Mesenchymal stem cell (in vitro differentiated cells and primary cell): ENCODE measurements at regions not wholly inside any gene's neighbourhood (a gene's known extent, or its start where the extent isn't known, plus 50 kb on each side); places are given as distances from the start of the nearest gene placed in this dataset.

Experiments used
- DNase-seq: peaks from one replicate; pipeline ENCODE4 v3.0.0-alpha.2; 2013
- H2AFZ ChIP-seq: one replicate; pipeline ENCODE4 v1.6.1; 2013; ENCODE audit warnings: low read depth, mild to moderate bottlenecking, control low read depth, inconsistent platforms, low read length, moderate library complexity
- H2AK5ac ChIP-seq: 2 replicates; pipeline ENCODE4 v1.6.1; 2013; ENCODE audit warnings: low read length, moderate library complexity, mild to moderate bottlenecking, inconsistent platforms; ENCODE audit not compliant: severe bottlenecking
- H2BK120ac ChIP-seq: one replicate; pipeline ENCODE4 v1.6.1; 2013; ENCODE audit warnings: low read depth, mild to moderate bottlenecking, inconsistent platforms, low read length, moderate library complexity
- H2BK12ac ChIP-seq, 2 experiments: one replicate each; pipeline ENCODE4 v1.6.1; 2013; ENCODE audit warnings: inconsistent platforms in 2 of 2, low read length in 2 of 2, mild to moderate bottlenecking in 2 of 2, moderate library complexity in 2 of 2, control low read depth in 1 of 2
- H2BK15ac ChIP-seq: one replicate; pipeline ENCODE4 v1.6.1; 2013; ENCODE audit warnings: mild to moderate bottlenecking, low read depth, inconsistent platforms; ENCODE audit not compliant: poor library complexity, severe bottlenecking
- H2BK5ac ChIP-seq: 2 replicates; pipeline ENCODE4 v1.6.1; 2013; ENCODE audit warnings: low read depth, mild to moderate bottlenecking, low read length, control low read depth, inconsistent platforms; ENCODE audit not compliant: poor library complexity, severe bottlenecking
- H3K14ac ChIP-seq, 2 experiments: one replicate each; pipeline ENCODE4 v1.6.1; 2013; ENCODE audit warnings: inconsistent platforms in 2 of 2, low read length in 2 of 2, control low read depth in 1 of 2, mild to moderate bottlenecking in 1 of 2, moderate library complexity in 1 of 2
- H3K18ac ChIP-seq, 2 experiments: one replicate each; pipeline ENCODE4 v1.6.1; 2013; ENCODE audit warnings: inconsistent platforms in 2 of 2, low read length in 2 of 2, control low read depth in 1 of 2, low read depth in 1 of 2, mild to moderate bottlenecking in 1 of 2
- H3K23ac ChIP-seq, 2 experiments: one replicate each; pipeline ENCODE4 v1.6.1; 2013; ENCODE audit warnings: inconsistent platforms in 2 of 2, low read length in 2 of 2, mild to moderate bottlenecking in 2 of 2, moderate library complexity in 2 of 2, control low read depth in 1 of 2
- H3K27ac ChIP-seq: 2 replicates; pipeline ENCODE4 v1.5.1; 2013; ENCODE audit warnings: mild to moderate bottlenecking, moderate library complexity, low read length, control low read depth, inconsistent platforms; ENCODE audit not compliant: poor library complexity, severe bottlenecking
- H3K27me3 ChIP-seq, 2 experiments: 2 replicates each; pipeline versions ENCODE4 v1.6.1 to v1.7.0; 2013; ENCODE audit warnings: low read length in 2 of 2, mild to moderate bottlenecking in 2 of 2, moderate library complexity in 2 of 2, control low read depth in 1 of 2, inconsistent platforms in 1 of 2; ENCODE audit not compliant: control insufficient read depth in 1 of 2, insufficient read depth in 1 of 2
- H3K36me3 ChIP-seq, 2 experiments: 2 replicates each; pipeline versions ENCODE4 v1.6.1 to v1.7.0; 2013; ENCODE audit warnings: low read length in 2 of 2, control low read depth in 1 of 2, inconsistent platforms in 1 of 2, low read depth in 1 of 2, mild to moderate bottlenecking in 1 of 2; ENCODE audit not compliant: insufficient read depth in 2 of 2, control insufficient read depth in 1 of 2
- H3K4ac ChIP-seq, 2 experiments: one replicate each; pipeline ENCODE4 v1.6.1; 2013; ENCODE audit warnings: inconsistent platforms in 2 of 2, low read length in 2 of 2, mild to moderate bottlenecking in 2 of 2, moderate library complexity in 2 of 2, control low read depth in 1 of 2, low read depth in 1 of 2
- H3K4me1 ChIP-seq: 2 replicates; pipeline ENCODE4 v1.6.1; 2013; ENCODE audit warnings: low read depth, low read length, control low read depth; ENCODE audit not compliant: control insufficient read depth, insufficient read depth
- H3K4me2 ChIP-seq: 2 replicates; pipeline ENCODE4 v1.6.1; 2013; ENCODE audit warnings: low read length, mild to moderate bottlenecking, inconsistent platforms; ENCODE audit not compliant: poor library complexity, severe bottlenecking
- H3K4me3 ChIP-seq, 2 experiments: 2 replicates each; pipeline versions ENCODE4 v1.5.1 to v1.7.0; 2013; ENCODE audit warnings: low read length in 2 of 2, mild to moderate bottlenecking in 2 of 2, control low read depth in 1 of 2, low read depth in 1 of 2; ENCODE audit not compliant: insufficient read depth in 1 of 2
- H3K79me1 ChIP-seq: replicated peaks from 2 replicates; pipeline ENCODE4 v1.6.1; 2013; ENCODE audit warnings: mild to moderate bottlenecking, control low read depth, low read length, inconsistent platforms; ENCODE audit not compliant: poor library complexity, severe bottlenecking
- H3K9ac ChIP-seq: 2 replicates; pipeline ENCODE4 v1.7.0; 2013; ENCODE audit warnings: mild to moderate bottlenecking, low read length, moderate library complexity
- H3K9me3 ChIP-seq: 2 replicates; pipeline ENCODE4 v1.7.0; 2013; ENCODE audit warnings: mild to moderate bottlenecking, low read length; ENCODE audit not compliant: control insufficient read depth
- H4K8ac ChIP-seq: one replicate; pipeline ENCODE4 v1.6.1; 2013; ENCODE audit warnings: inconsistent platforms, mild to moderate bottlenecking, low read length, moderate library complexity
- H4K91ac ChIP-seq: one replicate; pipeline ENCODE4 v1.6.1; 2013; ENCODE audit warnings: mild to moderate bottlenecking, low read length, inconsistent platforms
- WGBS: methylation state at CpG from one replicate; pipeline ENCODE4 v1.1.7; 2013; ENCODE audit warnings: mixed read lengths; 5-methylcytosine and 5-hydroxymethylcytosine counted together

DNA sequence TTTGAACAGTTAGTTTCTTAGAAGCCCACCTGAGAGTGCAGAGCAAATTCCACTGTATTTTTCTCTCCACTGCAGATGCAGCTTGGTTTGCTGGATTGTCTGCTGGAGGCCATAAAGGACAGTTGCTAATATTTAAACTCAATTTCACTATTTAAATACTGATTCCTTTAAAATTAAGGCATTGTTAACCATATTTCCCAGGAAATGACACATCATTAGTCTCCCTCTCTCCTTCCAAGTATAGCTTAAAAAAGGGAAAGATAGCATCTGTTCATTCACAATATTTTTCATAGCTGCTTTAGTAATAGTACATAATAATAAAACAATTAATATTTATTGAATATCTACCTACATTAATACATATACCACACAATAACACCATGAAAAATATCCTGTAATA lies 252.9 kb downstream of the HGF start:
- H3K27ac ChIP-seq = no peak overlapping the region
- H3K79me1 ChIP-seq = no peaks in the 10 kb centered on the region
- no peak for DNase-seq
- H3K4ac ChIP-seq = no peak overlapping the region
- no peak overlapping the region for H2BK120ac ChIP-seq
- no peak overlapping the region for H3K18ac ChIP-seq
- no peak overlapping the region for H3K14ac ChIP-seq
- no peak overlapping the region for H3K9ac ChIP-seq
- no peaks in the 10 kb centered on the region for H3K27me3 ChIP-seq
- H3K4me1 ChIP-seq = no peaks in the 10 kb centered on the region
- no peak overlapping the region for H2BK12ac ChIP-seq
- no peak overlapping the region for H2AK5ac ChIP-seq
- peaks cover 12% of the 10 kb centered on the region for H3K9me3 ChIP-seq
- no peak overlapping the region for H3K4me2 ChIP-seq
- H2AFZ ChIP-seq = no peak overlapping the region
- no peak overlapping the region for H3K23ac ChIP-seq
- no peak overlapping the region for H2BK15ac ChIP-seq
- no peak overlapping the region for H4K8ac ChIP-seq
- H3K36me3 ChIP-seq = no peaks in the 10 kb centered on the region
- no peak overlapping the region for H3K4me3 ChIP-seq
- H2BK5ac ChIP-seq = no peak overlapping the region
- no peak overlapping the region for H4K91ac ChIP-seq

DNA sequence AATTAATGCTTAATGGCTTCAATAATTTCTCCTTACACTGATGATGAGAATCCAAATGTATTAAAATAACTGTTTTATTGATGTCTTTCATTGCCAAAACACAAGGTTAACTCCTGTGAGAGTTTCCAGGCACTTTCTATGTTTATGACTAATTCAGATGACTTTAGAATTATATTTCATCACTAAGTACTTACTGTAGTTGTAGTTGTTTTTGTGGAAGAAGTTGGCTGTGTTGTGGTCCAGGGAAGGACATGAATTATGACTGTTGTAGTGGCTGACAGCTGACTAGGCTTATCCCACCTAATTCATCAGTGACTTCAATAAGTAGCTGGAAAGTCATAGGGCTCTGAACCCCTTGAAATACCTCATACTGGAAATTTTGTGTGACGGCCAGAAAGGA lies 254.8 kb downstream of the HGF start:
- H3K36me3 ChIP-seq = no peaks in the 10 kb centered on the region
- no peak overlapping the region for H3K9ac ChIP-seq
- DNase-seq = peak; percentile 68
- H3K27ac ChIP-seq = no peak overlapping the region
- H3K79me1 ChIP-seq = no peaks in the 10 kb centered on the region
- H4K91ac ChIP-seq = no peak overlapping the region
- H3K4me2 ChIP-seq = no peak overlapping the region
- no peak overlapping the region for H3K23ac ChIP-seq
- H2AK5ac ChIP-seq = no peak overlapping the region
- H2AFZ ChIP-seq = no peak overlapping the region
- H3K4me1 ChIP-seq = no peaks in the 10 kb centered on the region
- no peak overlapping the region for H3K18ac ChIP-seq
- H2BK120ac ChIP-seq = peak overlapping the region; percentile 61
- H3K4me3 ChIP-seq = no peak overlapping the region
- no peak overlapping the region for H3K4ac ChIP-seq
- no peaks in the 10 kb centered on the region for H3K27me3 ChIP-seq
- H3K14ac ChIP-seq = no peak overlapping the region
- no peak overlapping the region for H2BK15ac ChIP-seq
- H2BK5ac ChIP-seq = no peak overlapping the region
- no CpG with 5 or more reads among the region's 1 CpG for WGBS
- H4K8ac ChIP-seq = no peak overlapping the region
- peaks cover 12% of the 10 kb centered on the region for H3K9me3 ChIP-seq
- no peak overlapping the region for H2BK12ac ChIP-seq

DNA sequence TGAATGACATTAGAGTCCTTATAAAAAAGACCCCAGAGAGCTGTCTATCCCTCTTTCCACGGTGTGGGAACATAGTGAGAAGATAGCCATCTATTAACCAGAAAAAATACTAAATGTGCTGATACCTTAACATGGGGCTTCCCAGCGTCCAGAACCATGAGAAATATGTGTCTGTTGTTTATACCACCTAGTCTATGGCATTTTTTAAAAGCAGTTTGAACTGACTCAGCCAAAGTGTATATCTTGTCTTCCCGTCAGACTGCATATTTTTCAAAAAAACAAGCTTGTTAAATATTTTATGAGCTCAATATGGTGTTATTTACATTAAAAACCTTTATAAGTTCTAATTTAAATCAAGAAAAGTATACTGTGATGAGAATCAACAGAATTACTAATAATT lies 255.3 kb downstream of the HGF start:
- H2BK120ac ChIP-seq = no peak overlapping the region
- H2AK5ac ChIP-seq = no peak overlapping the region

DNA sequence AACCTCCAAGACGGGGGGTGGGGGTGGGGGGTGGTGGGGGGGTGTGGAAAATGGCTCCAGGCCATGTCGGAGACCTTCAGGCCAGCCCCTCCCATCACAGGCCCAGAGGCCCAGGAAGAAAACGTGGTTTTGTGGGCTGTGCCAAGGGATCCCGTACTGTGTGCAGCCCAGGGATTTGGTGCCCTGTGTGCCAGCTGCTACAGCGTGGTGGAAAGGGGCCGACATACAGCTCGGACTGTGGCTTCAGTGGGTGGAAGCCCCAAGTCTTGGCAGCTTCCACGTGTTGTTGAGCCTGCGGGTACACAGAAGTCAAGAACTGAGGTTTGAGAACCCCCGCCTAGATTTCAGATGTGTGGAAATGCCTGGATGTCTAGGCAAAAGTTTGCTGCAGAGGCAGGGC lies 259.7 kb downstream of the HGF start:
- no peak overlapping the region for H2BK15ac ChIP-seq
- no peak overlapping the region for H2BK5ac ChIP-seq
- no peak overlapping the region for H3K4me2 ChIP-seq
- no peak overlapping the region for H3K4me3 ChIP-seq
- H2BK12ac ChIP-seq = no peak overlapping the region
- H3K4me1 ChIP-seq = no peaks in the 10 kb centered on the region
- H2BK120ac ChIP-seq = no peak overlapping the region
- H3K36me3 ChIP-seq = no peaks in the 10 kb centered on the region
- H4K91ac ChIP-seq = no peak overlapping the region
- no peak overlapping the region for H4K8ac ChIP-seq
- H3K23ac ChIP-seq = no peak overlapping the region
- no peak overlapping the region for H3K18ac ChIP-seq
- H2AFZ ChIP-seq = no peak overlapping the region
- H3K14ac ChIP-seq = no peak overlapping the region
- H3K27ac ChIP-seq = no peak overlapping the region
- H3K9me3 ChIP-seq = peaks cover 14% of the 10 kb centered on the region
- no peak overlapping the region for H3K4ac ChIP-seq
- H3K9ac ChIP-seq = no peak overlapping the region
- no peak for DNase-seq
- H2AK5ac ChIP-seq = no peak overlapping the region
- 94% methylated on average over 9 of the region's 10 CpGs for WGBS
- no peaks in the 10 kb centered on the region for H3K27me3 ChIP-seq
- H3K79me1 ChIP-seq = no peaks in the 10 kb centered on the region

More for the DNA sequence above, 255.3 kb downstream of the HGF start:
- no peak overlapping the region for H3K9ac ChIP-seq
- H3K36me3 ChIP-seq = no peaks in the 10 kb centered on the region
- no peak overlapping the region for H2BK5ac ChIP-seq
- no CpG with 5 or more reads among the region's 3 CpGs for WGBS
- H3K27me3 ChIP-seq = no peaks in the 10 kb centered on the region
- H3K23ac ChIP-seq = no peak overlapping the region
- H3K27ac ChIP-seq = no peak overlapping the region
- peaks cover 12% of the 10 kb centered on the region for H3K9me3 ChIP-seq
- no peak overlapping the region for H4K8ac ChIP-seq
- H2BK15ac ChIP-seq = no peak overlapping the region
- DNase-seq = peak; percentile 29
- H3K18ac ChIP-seq = no peak overlapping the region
- no peaks in the 10 kb centered on the region for H3K4me1 ChIP-seq
- H3K79me1 ChIP-seq = no peaks in the 10 kb centered on the region
- H4K91ac ChIP-seq = no peak overlapping the region
- no peak overlapping the region for H3K14ac ChIP-seq
- H3K4me3 ChIP-seq = no peak overlapping the region
- no peak overlapping the region for H3K4ac ChIP-seq
- H2AFZ ChIP-seq = no peak overlapping the region
- no peak overlapping the region for H3K4me2 ChIP-seq
- H2BK12ac ChIP-seq = no peak overlapping the region
